ENCODE measurements at regions not wholly inside any gene's neighbourhood (a gene's known extent, or its start where the extent isn't known, plus 50 kb on each side); places are given as distances from the start of the nearest gene placed in this dataset.

DNA sequence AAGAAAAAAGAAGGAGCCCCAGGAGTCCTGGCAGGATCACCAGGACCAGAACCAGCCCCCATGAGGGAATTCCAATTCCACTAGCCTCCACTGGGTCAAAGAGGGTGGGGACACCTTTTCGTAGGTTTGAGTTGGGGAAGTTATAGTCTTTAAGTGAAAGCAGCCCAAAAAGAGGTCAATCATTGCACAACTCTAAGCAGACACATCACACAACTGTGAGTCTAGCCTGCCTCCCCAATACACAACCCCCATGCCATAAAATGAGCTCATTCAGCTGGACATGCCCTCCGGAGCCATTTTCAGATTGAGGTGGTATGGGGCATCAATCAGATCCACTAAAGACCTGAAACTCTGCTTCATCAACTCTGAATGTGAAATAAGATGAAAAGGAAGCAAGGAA, 179.9 kb downstream of the NPHP4 start:
- DNase-seq (ENCODE audit: low spot score) (no peak), ATAC-seq (ENCODE audit: low FRiP score) (no peak)
- TF ChIP-seq, protein P1, sequence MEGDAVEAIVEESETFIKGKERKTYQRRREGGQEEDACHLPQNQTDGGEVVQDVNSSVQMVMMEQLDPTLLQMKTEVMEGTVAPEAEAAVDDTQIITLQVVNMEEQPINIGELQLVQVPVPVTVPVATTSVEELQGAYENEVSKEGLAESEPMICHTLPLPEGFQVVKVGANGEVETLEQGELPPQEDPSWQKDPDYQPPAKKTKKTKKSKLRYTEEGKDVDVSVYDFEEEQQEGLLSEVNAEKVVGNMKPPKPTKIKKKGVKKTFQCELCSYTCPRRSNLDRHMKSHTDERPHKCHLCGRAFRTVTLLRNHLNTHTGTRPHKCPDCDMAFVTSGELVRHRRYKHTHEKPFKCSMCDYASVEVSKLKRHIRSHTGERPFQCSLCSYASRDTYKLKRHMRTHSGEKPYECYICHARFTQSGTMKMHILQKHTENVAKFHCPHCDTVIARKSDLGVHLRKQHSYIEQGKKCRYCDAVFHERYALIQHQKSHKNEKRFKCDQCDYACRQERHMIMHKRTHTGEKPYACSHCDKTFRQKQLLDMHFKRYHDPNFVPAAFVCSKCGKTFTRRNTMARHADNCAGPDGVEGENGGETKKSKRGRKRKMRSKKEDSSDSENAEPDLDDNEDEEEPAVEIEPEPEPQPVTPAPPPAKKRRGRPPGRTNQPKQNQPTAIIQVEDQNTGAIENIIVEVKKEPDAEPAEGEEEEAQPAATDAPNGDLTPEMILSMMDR (IDR thresholded peaks at IDR 0.05), result no peak

DNA sequence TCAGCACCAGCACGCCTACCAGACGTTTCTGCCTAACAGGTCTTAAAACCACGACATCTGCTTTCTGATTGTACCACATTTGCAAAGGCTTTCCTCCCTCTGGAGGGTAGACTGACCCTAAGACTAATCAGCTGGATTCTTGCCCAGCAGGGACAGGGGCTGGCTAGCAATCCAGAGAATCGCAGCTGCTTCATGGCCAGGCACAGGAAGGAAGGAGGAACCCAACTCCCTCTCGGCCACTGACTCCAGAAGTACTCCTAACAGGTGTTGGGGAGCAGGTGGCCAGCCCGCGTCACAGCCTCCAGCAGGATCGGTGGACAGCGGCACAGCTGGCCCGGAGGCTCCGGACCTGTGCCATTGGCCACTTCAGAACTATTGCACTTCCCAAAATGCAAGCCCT, 180.8 kb downstream of the NPHP4 start:
- DNase-seq (ENCODE audit: low spot score), result no peak
- ATAC-seq (ENCODE audit: low FRiP score), result no peak
- TF ChIP-seq, protein P1 (IDR thresholded peaks at IDR 0.05), result no peak

DNA sequence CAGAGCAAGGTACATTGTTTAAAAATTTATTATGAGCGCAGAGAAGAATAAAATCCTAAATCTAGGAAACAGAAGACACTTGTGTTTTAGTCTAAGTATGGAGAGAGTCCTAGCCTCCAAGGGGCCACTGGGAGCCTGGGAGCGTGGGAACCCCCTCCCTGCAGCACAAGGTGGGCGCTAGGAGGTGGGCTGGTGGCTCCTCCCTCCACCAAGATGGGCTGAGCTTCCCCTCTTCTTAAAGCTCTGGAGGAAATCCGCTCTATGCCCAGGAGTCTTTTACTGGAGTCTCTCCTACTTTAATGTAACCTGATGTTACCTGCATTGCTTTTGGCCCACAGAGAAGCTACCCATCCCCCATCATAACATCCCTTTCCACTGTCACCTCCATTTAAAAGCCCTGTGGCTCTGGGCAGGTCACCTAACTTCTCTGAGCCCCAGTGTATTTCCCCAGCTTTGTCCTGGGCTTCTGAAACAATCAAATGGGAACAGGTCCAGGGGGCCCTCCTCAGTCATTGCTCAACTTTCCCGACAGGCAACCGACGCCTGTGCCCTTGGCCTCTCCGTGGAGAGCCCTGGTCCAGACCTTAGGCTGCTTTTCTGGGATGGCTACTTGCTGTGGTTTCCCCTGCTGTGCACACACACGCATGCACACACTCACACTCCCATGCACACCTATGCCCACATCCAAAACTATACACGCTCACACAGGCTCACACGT, 181.5 kb downstream of the NPHP4 start:
- TF ChIP-seq, protein P1 (IDR thresholded peaks at IDR 0.05), result no peak
- no peak for ATAC-seq (ENCODE audit: low FRiP score)
- DNase-seq (ENCODE audit: low spot score), result no peak

DNA sequence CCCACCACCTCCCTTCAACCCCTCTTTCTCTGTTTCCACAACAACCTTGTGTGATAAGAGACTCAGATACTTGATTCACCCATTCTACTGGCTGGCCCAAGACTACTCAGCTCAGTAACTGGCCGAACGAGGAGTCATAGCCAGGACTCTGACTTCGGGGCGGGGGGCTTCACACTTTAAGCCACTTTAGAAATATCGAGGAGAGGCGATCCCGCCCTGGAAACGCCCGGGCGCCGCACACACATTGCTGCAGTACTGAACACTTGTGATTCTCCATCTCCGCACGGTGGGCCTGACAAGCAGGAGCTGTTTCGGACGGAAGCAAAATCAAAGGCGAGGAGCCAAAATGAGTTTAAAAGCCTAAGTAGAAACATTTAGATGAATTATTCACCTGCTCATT, 182.1 kb downstream of the NPHP4 start:
- ATAC-seq (ENCODE audit: low FRiP score) (no peak), DNase-seq (ENCODE audit: low spot score) (no peak)
- TF ChIP-seq, protein P1 (IDR thresholded peaks at IDR 0.05), result no peak

DNA sequence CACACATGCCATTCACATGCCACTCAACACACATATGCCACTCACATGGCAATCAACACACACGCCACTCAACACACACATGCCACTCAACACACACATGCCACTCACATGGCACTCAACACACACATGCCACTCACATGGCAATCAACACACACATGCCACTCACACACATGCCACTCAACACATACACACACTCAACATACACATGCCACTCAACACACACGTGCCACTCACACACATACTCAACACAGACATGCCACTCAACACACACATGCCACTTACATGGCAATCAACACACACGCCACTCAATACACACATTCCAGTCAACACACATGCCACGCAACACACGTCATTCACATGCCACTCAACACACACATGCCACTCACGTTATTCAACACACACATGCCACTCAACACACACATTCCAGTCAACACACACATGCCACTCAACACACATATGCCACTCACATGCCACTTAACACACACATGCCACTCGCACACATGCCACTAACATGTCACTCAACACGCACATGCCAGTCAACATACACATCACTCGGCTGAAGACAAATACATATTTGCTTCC, 182.9 kb downstream of the NPHP4 start:
- ATAC-seq (ENCODE audit: low FRiP score) (no peak), DNase-seq (ENCODE audit: low spot score) (no peak)
- TF ChIP-seq, protein P1 (IDR thresholded peaks at IDR 0.05), result no peak

DNA sequence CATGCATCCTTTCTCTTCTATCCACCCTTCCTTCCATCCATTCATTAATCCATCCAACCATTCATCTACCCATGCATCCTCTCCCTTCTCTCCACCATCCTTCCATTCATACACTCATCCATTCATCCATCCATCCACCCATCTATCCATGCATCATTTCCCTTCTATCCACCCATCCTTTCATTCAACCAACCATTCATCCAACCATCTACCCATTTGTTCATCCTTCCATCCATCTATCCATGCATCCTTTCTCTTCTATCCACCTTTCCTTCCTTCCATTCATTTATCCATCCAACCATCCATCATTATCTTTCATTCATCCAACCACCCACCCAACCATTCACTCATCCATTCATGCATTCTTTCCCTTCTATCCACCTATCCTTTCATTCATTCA, 188.4 kb downstream of the NPHP4 start:
- DNase-seq (ENCODE audit: low spot score) (no peak), ATAC-seq (ENCODE audit: low FRiP score) (no peak)
- TF ChIP-seq, protein P1 (IDR thresholded peaks at IDR 0.05), result no peak

DNA sequence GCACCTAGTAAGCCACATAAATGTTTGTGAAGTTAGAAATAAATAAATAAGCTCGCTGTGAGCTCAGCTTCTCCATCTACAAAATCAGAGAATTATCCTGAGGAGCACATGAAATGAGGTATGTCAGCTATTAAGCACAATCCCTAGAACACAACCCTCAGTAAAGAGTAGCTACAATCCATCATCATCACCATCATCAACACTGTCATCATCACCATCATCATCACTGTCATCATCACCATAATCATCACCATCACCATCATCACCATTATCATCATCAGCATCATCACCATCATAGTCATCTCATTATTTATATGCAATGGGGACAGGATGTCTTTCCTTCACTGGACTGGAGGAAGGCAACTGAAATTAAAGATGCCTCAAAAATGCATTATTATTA, 189.6 kb downstream of the NPHP4 start:
- no peak for ATAC-seq (ENCODE audit: low FRiP score)
- no peak for DNase-seq (ENCODE audit: low spot score)
- TF ChIP-seq, protein P1 (IDR thresholded peaks at IDR 0.05), result no peak

All from omental fat pad (tissue), 3 donors.